GM13976 (cell line): ENCODE measurements at regions not wholly inside any gene's neighbourhood (a gene's known extent, or its start where the extent isn't known, plus 50 kb on each side); places are given as distances from the start of the nearest gene placed in this dataset.

Experiments used
- DNase-seq: peaks from one replicate; pipeline ENCODE4 v3.0.0; 2012; ENCODE audit warnings: low spot score
- in situ Hi-C: fragments of 300-500 bp; cut with MboI; formaldehyde crosslinking; loops from one replicate; pipeline ENCODE4 v1.12.0; 2022; ENCODE audit warnings: low sequenced_read_pairs, mixed read lengths, inconsistent platforms; ENCODE audit not compliant: unreplicated experiment
- TF ChIP-seq, protein P1 (sequence below): IDR thresholded peaks from 2 replicates; pipeline ENCODE4 v1.5.1; 2012; ENCODE audit warnings: borderline replicate concordance, mild to moderate bottlenecking; ENCODE audit not compliant: insufficient read depth; ENCODE audit errors: extremely low read depth, missing control alignments, control extremely low read depth

DNA sequence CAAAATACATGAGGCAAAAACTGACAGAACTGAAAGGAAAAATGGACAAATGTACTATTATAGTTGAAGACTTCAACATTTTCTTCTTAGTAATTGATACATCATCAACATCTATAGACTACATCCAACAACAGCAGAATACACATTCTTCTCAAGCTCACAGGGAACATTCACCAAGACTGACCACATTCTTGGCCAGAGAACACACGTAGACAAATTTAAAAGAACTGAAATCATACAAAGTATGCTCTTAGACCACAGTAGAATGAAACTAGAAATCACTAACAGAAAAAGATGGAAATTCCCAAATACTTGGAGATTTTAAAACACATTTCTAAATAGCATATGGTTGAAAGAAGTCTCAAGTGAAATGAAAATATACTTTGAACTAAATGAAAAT is 55.1 kb upstream of the NSMCE3 start:
- TF ChIP-seq, protein P1, sequence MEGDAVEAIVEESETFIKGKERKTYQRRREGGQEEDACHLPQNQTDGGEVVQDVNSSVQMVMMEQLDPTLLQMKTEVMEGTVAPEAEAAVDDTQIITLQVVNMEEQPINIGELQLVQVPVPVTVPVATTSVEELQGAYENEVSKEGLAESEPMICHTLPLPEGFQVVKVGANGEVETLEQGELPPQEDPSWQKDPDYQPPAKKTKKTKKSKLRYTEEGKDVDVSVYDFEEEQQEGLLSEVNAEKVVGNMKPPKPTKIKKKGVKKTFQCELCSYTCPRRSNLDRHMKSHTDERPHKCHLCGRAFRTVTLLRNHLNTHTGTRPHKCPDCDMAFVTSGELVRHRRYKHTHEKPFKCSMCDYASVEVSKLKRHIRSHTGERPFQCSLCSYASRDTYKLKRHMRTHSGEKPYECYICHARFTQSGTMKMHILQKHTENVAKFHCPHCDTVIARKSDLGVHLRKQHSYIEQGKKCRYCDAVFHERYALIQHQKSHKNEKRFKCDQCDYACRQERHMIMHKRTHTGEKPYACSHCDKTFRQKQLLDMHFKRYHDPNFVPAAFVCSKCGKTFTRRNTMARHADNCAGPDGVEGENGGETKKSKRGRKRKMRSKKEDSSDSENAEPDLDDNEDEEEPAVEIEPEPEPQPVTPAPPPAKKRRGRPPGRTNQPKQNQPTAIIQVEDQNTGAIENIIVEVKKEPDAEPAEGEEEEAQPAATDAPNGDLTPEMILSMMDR, result no peak
- in situ Hi-C loops, result no loop called here
- no peak for DNase-seq

DNA sequence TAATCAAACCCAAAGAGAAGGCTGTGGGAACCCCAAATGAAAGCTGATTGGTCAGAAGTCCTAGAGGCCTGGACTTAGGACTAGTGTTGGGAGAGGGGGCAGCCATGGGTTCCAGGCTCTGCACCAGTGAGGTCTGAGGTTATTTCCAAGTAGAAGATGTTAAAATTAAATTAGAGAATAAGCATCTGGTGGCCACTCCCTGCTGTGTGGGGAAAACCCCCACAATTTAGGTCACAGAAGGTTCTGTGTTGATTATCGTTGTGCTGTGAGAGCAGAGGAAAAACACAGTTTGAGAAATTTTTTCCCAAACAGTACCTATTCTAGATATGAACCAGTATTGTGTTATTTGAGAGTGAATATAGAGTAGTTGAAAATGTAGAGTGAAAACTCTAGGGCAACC is 53.9 kb upstream of the NSMCE3 start:
- TF ChIP-seq, protein P1, result no peak
- in situ Hi-C loops, result no loop called here
- no peak for DNase-seq

GRCh38 chr15:29322415-29322814 is 52.8 kb upstream of the NSMCE3 start:
- TF ChIP-seq, protein P1, result no peak
- in situ Hi-C loops, result no loop called here
- no peak for DNase-seq

GRCh38 chr15:29320420-29320819 is 50.8 kb upstream of the NSMCE3 start:
- no peak for DNase-seq
- TF ChIP-seq, protein P1, result no peak
- in situ Hi-C loops, result no loop called here

GRCh38 chr15:29319823-29320222 is 50.2 kb upstream of the NSMCE3 start:
- TF ChIP-seq, protein P1, result no peak
- in situ Hi-C loops, result no loop called here
- DNase-seq, result no peak
